Stimulated activated memory B cell treated with anti-CD40 and anti-IgM and Interleukin-4, amounts not matched to agents 10 μg/mL and 1 μg/mL and 100 μg/mL, for 72 hours (primary cell): ENCODE measurements at regions not wholly inside any gene's neighbourhood (a gene's known extent, or its start where the extent isn't known, plus 50 kb on each side); places are given as distances from the start of the nearest gene placed in this dataset.
A peak's percentile ranks its signal among the peaks of the same experiment; 100 is the strongest.

Experiments used
- ATAC-seq: fragments of 150-1000 bp; cut with Tn5 transposase; 2 replicates; pipeline ENCODE4 v1.10.0; 2021
- H3K27ac Mint-ChIP-seq: one replicate; pipeline ENCODE4 v1.8.0; 2022; ENCODE audit warnings: mild to moderate bottlenecking, mixed read lengths
- H3K27me3 Mint-ChIP-seq: one replicate; pipeline ENCODE4 v1.8.0; 2022; ENCODE audit warnings: mixed read lengths
- H3K36me3 Mint-ChIP-seq: one replicate; pipeline ENCODE4 v1.8.0; 2022; ENCODE audit warnings: mixed read lengths
- H3K4me1 Mint-ChIP-seq: one replicate; pipeline ENCODE4 v1.8.0; 2022; ENCODE audit warnings: mixed read lengths
- H3K4me3 Mint-ChIP-seq: one replicate; pipeline ENCODE4 v1.8.0; 2022; ENCODE audit warnings: mild to moderate bottlenecking, moderate library complexity, mixed read lengths
- H3K9me3 Mint-ChIP-seq: one replicate; pipeline ENCODE4 v1.8.0; 2022; ENCODE audit warnings: mixed read lengths

- H3K9me3 Mint-ChIP-seq: no peaks in the 10 kb centered on the region
- H3K27me3 Mint-ChIP-seq: peaks cover 6% of the 10 kb centered on the region
- peaks cover 19% of the 10 kb centered on the region for H3K4me1 Mint-ChIP-seq
- no peaks in the 10 kb centered on the region for H3K36me3 Mint-ChIP-seq
- no peak overlapping the region for H3K27ac Mint-ChIP-seq
- no peak for ATAC-seq
- peak overlapping the region; percentile 12 for H3K4me3 Mint-ChIP-seq
These were observed 124.9 kb downstream of the CYP26A1 start for GRCh38 chr10:93198401-93199131.

- H3K4me3 Mint-ChIP-seq: peak overlapping the region; percentile 8
- peaks cover 6% of the 10 kb centered on the region for H3K27me3 Mint-ChIP-seq
- H3K9me3 Mint-ChIP-seq: no peaks in the 10 kb centered on the region
- H3K27ac Mint-ChIP-seq: no peak overlapping the region
- ATAC-seq: no peak
- H3K4me1 Mint-ChIP-seq: peaks cover 19% of the 10 kb centered on the region
- no peaks in the 10 kb centered on the region for H3K36me3 Mint-ChIP-seq
These were observed 125.6 kb downstream of the CYP26A1 start for GRCh38 chr10:93199191-93199751.

GRCh38 chr10:93204494-93205485, 131.1 kb downstream of the CYP26A1 start:
- peak; percentile 46 for ATAC-seq
- no peaks in the 10 kb centered on the region for H3K9me3 Mint-ChIP-seq
- H3K4me1 Mint-ChIP-seq: peaks cover 7% of the 10 kb centered on the region
- H3K4me3 Mint-ChIP-seq: no peak overlapping the region
- peaks cover 6% of the 10 kb centered on the region for H3K27me3 Mint-ChIP-seq
- H3K36me3 Mint-ChIP-seq: no peaks in the 10 kb centered on the region
- no peak overlapping the region for H3K27ac Mint-ChIP-seq

- Mint-ChIP-seq H3K36me3 (no peaks in the 10 kb centered on the region), H3K27ac (no peak overlapping the region), H3K9me3 (no peaks in the 10 kb centered on the region), H3K4me1 (no peaks in the 10 kb centered on the region), H3K27me3 (no peaks in the 10 kb centered on the region), H3K4me3 (no peak overlapping the region)
- no peak for ATAC-seq
These were observed 133.0 kb downstream of the CYP26A1 start for GRCh38 chr10:93206652-93207051.

- Mint-ChIP-seq H3K36me3 (no peaks in the 10 kb centered on the region), H3K4me3 (no peak overlapping the region), H3K27me3 (no peaks in the 10 kb centered on the region), H3K4me1 (no peaks in the 10 kb centered on the region), H3K9me3 (no peaks in the 10 kb centered on the region), H3K27ac (no peak overlapping the region)
- no peak for ATAC-seq
These were observed 135.2 kb downstream of the CYP26A1 start for GRCh38 chr10:93208717-93209464.

GRCh38 chr10:93211991-93212390, 138.3 kb downstream of the CYP26A1 start:
- ATAC-seq: no peak
- peaks cover 8% of the 10 kb centered on the region for H3K27me3 Mint-ChIP-seq
- H3K4me3 Mint-ChIP-seq: no peak overlapping the region
- no peaks in the 10 kb centered on the region for H3K4me1 Mint-ChIP-seq
- no peaks in the 10 kb centered on the region for H3K36me3 Mint-ChIP-seq
- H3K9me3 Mint-ChIP-seq: no peaks in the 10 kb centered on the region
- no peak overlapping the region for H3K27ac Mint-ChIP-seq

- no peak for ATAC-seq
- H3K36me3 Mint-ChIP-seq: no peaks in the 10 kb centered on the region
- no peaks in the 10 kb centered on the region for H3K9me3 Mint-ChIP-seq
- H3K4me3 Mint-ChIP-seq: no peak overlapping the region
- no peak overlapping the region for H3K27ac Mint-ChIP-seq
- peaks cover 9% of the 10 kb centered on the region for H3K27me3 Mint-ChIP-seq
- no peaks in the 10 kb centered on the region for H3K4me1 Mint-ChIP-seq
These were observed 141.6 kb downstream of the CYP26A1 start for GRCh38 chr10:93215312-93215711.

GRCh38 chr10:93216341-93216985, 142.8 kb downstream of the CYP26A1 start:
- H3K9me3 Mint-ChIP-seq: no peaks in the 10 kb centered on the region
- H3K27ac Mint-ChIP-seq: no peak overlapping the region
- peaks cover 9% of the 10 kb centered on the region for H3K27me3 Mint-ChIP-seq
- no peaks in the 10 kb centered on the region for H3K4me1 Mint-ChIP-seq
- H3K36me3 Mint-ChIP-seq: no peaks in the 10 kb centered on the region
- H3K4me3 Mint-ChIP-seq: no peak overlapping the region
- no peak for ATAC-seq

GRCh38 chr10:93218386-93218785, 144.7 kb downstream of the CYP26A1 start:
- H3K9me3 Mint-ChIP-seq: peaks cover 2% of the 10 kb centered on the region
- no peak for ATAC-seq
- H3K36me3 Mint-ChIP-seq: no peaks in the 10 kb centered on the region
- no peaks in the 10 kb centered on the region for H3K4me1 Mint-ChIP-seq
- peaks cover 9% of the 10 kb centered on the region for H3K27me3 Mint-ChIP-seq
- H3K4me3 Mint-ChIP-seq: no peak overlapping the region
- H3K27ac Mint-ChIP-seq: no peak overlapping the region

- ATAC-seq: no peak
- no peaks in the 10 kb centered on the region for H3K36me3 Mint-ChIP-seq
These were observed 145.7 kb downstream of the CYP26A1 start for GRCh38 chr10:93219347-93219746.

GRCh38 chr10:93220296-93221170, 146.8 kb downstream of the CYP26A1 start:
- H3K9me3 Mint-ChIP-seq: peaks cover 2% of the 10 kb centered on the region
- peaks cover 9% of the 10 kb centered on the region for H3K27me3 Mint-ChIP-seq
- H3K4me1 Mint-ChIP-seq: no peaks in the 10 kb centered on the region
- H3K27ac Mint-ChIP-seq: no peak overlapping the region
- ATAC-seq: no peak
- no peaks in the 10 kb centered on the region for H3K36me3 Mint-ChIP-seq
- H3K4me3 Mint-ChIP-seq: no peak overlapping the region

More at GRCh38 chr10:93219347-93219746, 145.7 kb downstream of the CYP26A1 start:
- H3K9me3 Mint-ChIP-seq: peaks cover 2% of the 10 kb centered on the region
- H3K27ac Mint-ChIP-seq: no peak overlapping the region
- H3K4me3 Mint-ChIP-seq: no peak overlapping the region
- H3K4me1 Mint-ChIP-seq: no peaks in the 10 kb centered on the region
- H3K27me3 Mint-ChIP-seq: peaks cover 9% of the 10 kb centered on the region

GRCh38 chr10:93221171-93221496, 147.4 kb downstream of the CYP26A1 start:
- H3K36me3 Mint-ChIP-seq: no peaks in the 10 kb centered on the region
- no peak overlapping the region for H3K27ac Mint-ChIP-seq
- no peak overlapping the region for H3K4me3 Mint-ChIP-seq
- ATAC-seq: no peak
- peaks cover 9% of the 10 kb centered on the region for H3K27me3 Mint-ChIP-seq
- H3K4me1 Mint-ChIP-seq: no peaks in the 10 kb centered on the region
- peaks cover 2% of the 10 kb centered on the region for H3K9me3 Mint-ChIP-seq

- ATAC-seq: no peak
- Mint-ChIP-seq H3K9me3 (peaks cover 2% of the 10 kb centered on the region), H3K27ac (no peak overlapping the region), H3K27me3 (peaks cover 6% of the 10 kb centered on the region), H3K36me3 (no peaks in the 10 kb centered on the region), H3K4me1 (no peaks in the 10 kb centered on the region), H3K4me3 (no peak overlapping the region)
These were observed 147.8 kb downstream of the CYP26A1 start for GRCh38 chr10:93221521-93221920.
